ENCODE measurements at regions not wholly inside any gene's neighbourhood (a gene's known extent, or its start where the extent isn't known, plus 50 kb on each side); places are given as distances from the start of the nearest gene placed in this dataset.
"Not testable (repeated sequence)": the region's sequence is repeated elsewhere in the genome, so short reads cannot be mapped to it uniquely, and the experiment has no call there.

GRCh38 chr6:6960571-6961251 is 147.1 kb upstream of the RREB1 start:
- no peak for DNase-seq

GRCh38 chr6:6962086-6962485 is 145.7 kb upstream of the RREB1 start:
- DNase-seq = no peak

GRCh38 chr6:6962699-6963098 is 145.1 kb upstream of the RREB1 start:
- no peak for DNase-seq

- DNase-seq = not testable (repeated sequence)
Measured at GRCh38 chr6:6963390-6963789, 144.4 kb upstream of the RREB1 start.

GRCh38 chr6:6964675-6965074 is 143.1 kb upstream of the RREB1 start:
- DNase-seq = no peak

- DNase-seq = no peak
Measured at GRCh38 chr6:6966127-6966526, 141.6 kb upstream of the RREB1 start.

- no peak for DNase-seq
Measured at GRCh38 chr6:6966569-6966968, 141.2 kb upstream of the RREB1 start.

- DNase-seq = no peak
Measured at GRCh38 chr6:6968357-6968730, 139.4 kb upstream of the RREB1 start.

GRCh38 chr6:6968731-6969552 is 138.8 kb upstream of the RREB1 start:
- DNase-seq = no peak

- DNase-seq = no peak
Measured at GRCh38 chr6:6969761-6970223, 138.0 kb upstream of the RREB1 start.

GRCh38 chr6:6970851-6971250 is 136.9 kb upstream of the RREB1 start:
- DNase-seq = no peak

- DNase-seq = no peak
Measured at GRCh38 chr6:6971369-6971768, 136.4 kb upstream of the RREB1 start.

GRCh38 chr6:6972456-6972855 is 135.3 kb upstream of the RREB1 start:
- DNase-seq = no peak

- DNase-seq = no peak
Measured at GRCh38 chr6:6973721-6974120, 134.0 kb upstream of the RREB1 start.

GRCh38 chr6:6975459-6976111 is 132.2 kb upstream of the RREB1 start:
- DNase-seq = no peak

- DNase-seq = no peak
Measured at GRCh38 chr6:6976193-6976592, 131.6 kb upstream of the RREB1 start.

- DNase-seq = no peak
Measured at GRCh38 chr6:6978731-6979130, 129.0 kb upstream of the RREB1 start.

- no peak for DNase-seq
Measured at GRCh38 chr6:6980999-6981597, 126.7 kb upstream of the RREB1 start.

- no peak for DNase-seq
Measured at GRCh38 chr6:6981681-6982322, 126.0 kb upstream of the RREB1 start.

GRCh38 chr6:6982663-6983062 is 125.1 kb upstream of the RREB1 start:
- DNase-seq = no peak

GRCh38 chr6:6984585-6985366 is 123.0 kb upstream of the RREB1 start:
- DNase-seq = no peak

- DNase-seq = no peak
Measured at GRCh38 chr6:6986344-6986743, 121.4 kb upstream of the RREB1 start.

Data from activated CD8-positive, alpha-beta memory T cell treated with anti-CD3 and anti-CD28 coated beads for 24 hours (primary cell).